ENCODE measurements at regions not wholly inside any gene's neighbourhood (a gene's known extent, or its start where the extent isn't known, plus 50 kb on each side); places are given as distances from the start of the nearest gene placed in this dataset.

DNA sequence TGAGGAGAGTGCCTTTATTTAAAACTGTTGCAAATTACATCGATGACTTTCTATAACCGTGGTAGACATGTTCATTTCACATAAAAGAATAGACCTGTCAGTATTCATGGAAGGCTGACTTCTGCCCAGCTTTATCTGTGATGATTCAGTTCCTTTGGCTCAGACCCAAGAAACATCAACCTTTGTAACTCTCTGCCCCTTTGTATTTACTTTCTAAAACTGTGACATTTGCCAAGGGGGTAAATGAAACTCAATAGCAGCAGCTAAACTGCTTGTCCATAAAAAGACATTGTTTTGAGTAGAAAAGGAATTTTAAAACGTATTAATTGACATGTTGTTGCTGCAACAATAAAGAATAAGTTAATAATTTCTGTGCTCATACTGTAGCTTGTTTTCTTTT is 137.8 kb upstream of the ANKH start:
- FAIRE-seq: peak; percentile 43
- Histone ChIP-seq H3K36me3 (no peaks in the 10 kb centered on the region), H3K27ac (peak overlapping the region in 2 of 4 donors; percentile 25 to 74), H3K9me3 (no peaks in the 10 kb centered on the region), H3K4me1 (peaks cover 14 to 25% (median 22%) of the 10 kb centered on the region in 3 donors), H3K27me3 (no peaks in the 10 kb centered on the region), H3K4me3 (no peak overlapping the region)
- peak; percentile 80 to 89 (median 83) for ATAC-seq
- intact Hi-C loops (cut with DNase I): no loop called here
- WGBS, 2 donors: 14 to 26% methylated on average over 3 of the region's 3 CpGs
- DNase-seq: peak in 3 of 6 donors; percentile 38 to 42 (median 42)
- TF ChIP-seq, protein P1, sequence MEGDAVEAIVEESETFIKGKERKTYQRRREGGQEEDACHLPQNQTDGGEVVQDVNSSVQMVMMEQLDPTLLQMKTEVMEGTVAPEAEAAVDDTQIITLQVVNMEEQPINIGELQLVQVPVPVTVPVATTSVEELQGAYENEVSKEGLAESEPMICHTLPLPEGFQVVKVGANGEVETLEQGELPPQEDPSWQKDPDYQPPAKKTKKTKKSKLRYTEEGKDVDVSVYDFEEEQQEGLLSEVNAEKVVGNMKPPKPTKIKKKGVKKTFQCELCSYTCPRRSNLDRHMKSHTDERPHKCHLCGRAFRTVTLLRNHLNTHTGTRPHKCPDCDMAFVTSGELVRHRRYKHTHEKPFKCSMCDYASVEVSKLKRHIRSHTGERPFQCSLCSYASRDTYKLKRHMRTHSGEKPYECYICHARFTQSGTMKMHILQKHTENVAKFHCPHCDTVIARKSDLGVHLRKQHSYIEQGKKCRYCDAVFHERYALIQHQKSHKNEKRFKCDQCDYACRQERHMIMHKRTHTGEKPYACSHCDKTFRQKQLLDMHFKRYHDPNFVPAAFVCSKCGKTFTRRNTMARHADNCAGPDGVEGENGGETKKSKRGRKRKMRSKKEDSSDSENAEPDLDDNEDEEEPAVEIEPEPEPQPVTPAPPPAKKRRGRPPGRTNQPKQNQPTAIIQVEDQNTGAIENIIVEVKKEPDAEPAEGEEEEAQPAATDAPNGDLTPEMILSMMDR (IDR thresholded peaks at IDR 0.05): no peak

DNA sequence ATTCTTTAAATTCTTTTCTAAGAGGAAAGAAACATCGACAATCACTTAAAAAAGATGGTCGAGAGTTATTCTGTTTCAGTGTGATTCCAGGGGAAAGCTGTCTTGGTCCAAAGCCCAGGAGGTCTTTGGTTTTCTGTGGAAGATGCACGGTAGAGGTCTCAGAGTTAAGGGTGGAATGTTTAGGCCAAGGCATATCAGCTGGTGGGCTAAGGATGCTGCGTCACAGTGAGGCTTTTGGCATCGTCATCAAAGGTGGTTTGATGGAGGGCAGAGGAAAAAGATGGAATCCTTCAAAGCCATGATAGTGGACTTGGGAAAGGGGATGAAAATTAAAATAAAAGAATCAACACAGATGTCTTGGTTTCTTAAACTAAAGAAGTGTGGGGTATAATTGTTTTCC is 137.3 kb upstream of the ANKH start:
- no peak for ATAC-seq
- TF ChIP-seq, protein P1 (IDR thresholded peaks at IDR 0.05): no peak
- H3K9me3 ChIP-seq: no peaks in the 10 kb centered on the region
- no peak for FAIRE-seq
- H3K4me3 ChIP-seq: no peak overlapping the region
- 73 to 84% methylated on average over 5 of the region's 5 CpGs for WGBS, 2 donors
- no peaks in the 10 kb centered on the region for H3K36me3 ChIP-seq
- H3K27ac ChIP-seq: peak overlapping the region in 2 of 4 donors; percentile 32 to 74
- no peak for DNase-seq
- peaks cover 14 to 25% (median 22%) of the 10 kb centered on the region in 3 donors for H3K4me1 ChIP-seq
- intact Hi-C loops (cut with DNase I): no loop called here
- no peaks in the 10 kb centered on the region for H3K27me3 ChIP-seq

DNA sequence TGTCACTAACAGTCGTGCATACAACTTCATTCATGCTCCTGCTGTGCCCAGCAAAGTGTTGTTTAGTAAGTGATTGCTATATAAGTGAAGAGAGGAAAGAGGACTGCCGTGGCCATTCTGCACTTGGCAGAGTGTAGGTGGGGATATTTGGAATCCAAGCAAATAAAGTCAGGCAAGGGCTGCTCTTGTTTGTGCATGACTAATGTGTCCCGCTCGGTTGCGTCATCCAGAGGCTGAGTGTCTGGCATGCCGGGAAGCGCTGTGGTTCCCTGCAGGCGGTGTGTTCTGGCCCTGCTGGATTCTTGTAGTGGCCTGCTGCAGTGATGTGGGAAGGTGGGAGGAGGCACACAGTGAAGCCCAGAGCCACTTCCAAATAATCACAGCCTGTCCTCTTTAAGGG is 136.9 kb upstream of the ANKH start:
- Histone ChIP-seq H3K36me3 (no peaks in the 10 kb centered on the region), H3K27me3 (no peaks in the 10 kb centered on the region), H3K4me3 (no peak overlapping the region), H3K27ac (peak overlapping the region in 2 of 4 donors; percentile 32 to 74), H3K4me1 (peaks cover 14 to 25% (median 22%) of the 10 kb centered on the region in 3 donors), H3K9me3 (no peaks in the 10 kb centered on the region)
- FAIRE-seq (no peak), DNase-seq (peak; percentile 66 to 89 (median 81)), ATAC-seq (peak; percentile 90 to 97 (median 92))
- TF ChIP-seq, protein P1 (IDR thresholded peaks at IDR 0.05): no peak
- WGBS, 2 donors: 24 to 45% methylated on average over 8 of the region's 8 CpGs
- intact Hi-C loops (cut with DNase I): no loop called here

DNA sequence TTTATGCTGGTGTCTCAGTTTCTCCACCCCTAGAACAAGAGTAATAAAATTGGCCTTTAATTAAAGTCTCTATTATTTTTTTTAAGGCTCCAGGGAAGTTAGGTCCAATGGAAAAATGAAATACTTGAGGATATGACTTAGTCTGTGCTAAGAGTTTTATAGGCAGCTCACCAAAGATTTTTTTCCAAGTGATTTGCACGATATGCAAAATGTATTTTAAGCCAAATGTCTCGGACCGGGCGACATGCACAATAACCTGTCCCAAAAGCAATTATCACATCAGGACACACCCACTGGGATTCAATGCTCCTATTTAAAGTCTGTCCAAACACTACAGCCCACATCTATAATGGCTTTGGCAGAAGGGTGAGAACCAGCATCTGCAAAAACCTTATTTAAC is 136.1 kb upstream of the ANKH start:
- no peak for FAIRE-seq
- Histone ChIP-seq H3K9me3 (no peaks in the 10 kb centered on the region), H3K36me3 (no peaks in the 10 kb centered on the region), H3K27ac (no peak overlapping the region), H3K4me1 (peaks cover 14 to 25% (median 22%) of the 10 kb centered on the region in 3 donors), H3K27me3 (no peaks in the 10 kb centered on the region), H3K4me3 (no peak overlapping the region)
- no peak for DNase-seq
- ATAC-seq: no peak
- WGBS, 2 donors: 76 to 83% methylated on average over 4 of the region's 4 CpGs
- intact Hi-C loops (cut with DNase I): no loop called here
- TF ChIP-seq, protein P1 (IDR thresholded peaks at IDR 0.05): no peak

DNA sequence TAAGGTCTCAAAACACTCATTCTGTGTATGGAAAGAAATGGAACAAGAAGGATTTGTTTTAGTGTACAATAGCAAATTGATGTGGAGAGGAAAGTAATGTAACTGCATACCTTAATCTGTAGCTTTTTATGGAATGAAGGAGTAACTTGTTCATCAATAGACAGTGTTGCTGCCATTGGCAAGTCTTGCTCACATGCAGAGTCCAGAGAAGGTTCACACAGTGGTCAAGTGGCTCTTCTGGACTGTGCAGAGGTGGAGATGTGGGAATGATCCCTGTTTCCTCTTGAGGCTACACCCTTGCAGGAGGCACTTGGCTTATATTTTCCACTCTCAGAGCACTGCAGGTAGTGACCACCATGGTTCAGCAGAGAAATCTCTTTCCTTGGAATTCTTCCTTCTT is 132.9 kb upstream of the ANKH start:
- no peaks in the 10 kb centered on the region for H3K36me3 ChIP-seq
- H3K4me3 ChIP-seq: no peak overlapping the region
- no peaks in the 10 kb centered on the region for H3K9me3 ChIP-seq
- peaks cover 8 to 16% (median 13%) of the 10 kb centered on the region in 3 donors for H3K4me1 ChIP-seq
- TF ChIP-seq, protein P1 (IDR thresholded peaks at IDR 0.05): no peak
- intact Hi-C loops (cut with DNase I): loop anchor here in 1 of 3 donors (5.0 kb wide), 1 partner anchor 277 kb away; no protein-coding TSS in a partner anchor
- no peak for DNase-seq
- no peaks in the 10 kb centered on the region for H3K27me3 ChIP-seq
- no peak for ATAC-seq
- H3K27ac ChIP-seq: no peak overlapping the region
- FAIRE-seq: no peak
